HG02798 (cell line): ENCODE measurements at regions not wholly inside any gene's neighbourhood (a gene's known extent, or its start where the extent isn't known, plus 50 kb on each side); places are given as distances from the start of the nearest gene placed in this dataset.

ENCODE experiments used
- ATAC-seq: cut with Tn5 transposase; IDR thresholded peaks from one replicate; pipeline ENCODE4 v1.9.1; 2021; ENCODE audit warnings: mild to moderate bottlenecking; ENCODE audit not compliant: unreplicated experiment, poor library complexity

DNA sequence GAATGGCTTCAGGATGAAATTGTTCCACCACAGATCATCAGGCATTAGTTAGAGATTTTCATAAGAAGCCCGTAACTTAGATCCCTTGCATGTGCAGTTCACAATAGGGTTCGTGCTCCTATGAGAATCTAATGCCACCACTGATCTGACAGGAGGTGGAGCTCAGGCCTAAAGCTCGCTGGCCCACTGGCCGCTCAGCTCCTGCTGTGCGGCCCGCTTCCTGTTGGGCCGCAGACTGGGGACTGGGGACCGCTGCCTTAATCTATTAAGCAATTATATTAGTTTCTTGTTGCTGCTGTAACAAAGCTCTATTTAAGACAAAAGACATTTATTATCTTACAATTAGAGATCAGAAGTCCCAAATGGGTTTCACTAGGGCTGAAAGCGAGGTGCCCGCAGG is 205.6 kb downstream of the LARP7 start:
- no peak for ATAC-seq

- no peak for ATAC-seq
These were observed 204.1 kb upstream of the ANK2 start for GRCh38 chr4:112845386-112845785.

- ATAC-seq = no peak
These were observed 202.4 kb upstream of the ANK2 start for GRCh38 chr4:112847045-112847444.

GRCh38 chr4:112847781-112848180 is 201.7 kb upstream of the ANK2 start:
- no peak for ATAC-seq

GRCh38 chr4:112848911-112849310 is 200.5 kb upstream of the ANK2 start:
- no peak for ATAC-seq

DNA sequence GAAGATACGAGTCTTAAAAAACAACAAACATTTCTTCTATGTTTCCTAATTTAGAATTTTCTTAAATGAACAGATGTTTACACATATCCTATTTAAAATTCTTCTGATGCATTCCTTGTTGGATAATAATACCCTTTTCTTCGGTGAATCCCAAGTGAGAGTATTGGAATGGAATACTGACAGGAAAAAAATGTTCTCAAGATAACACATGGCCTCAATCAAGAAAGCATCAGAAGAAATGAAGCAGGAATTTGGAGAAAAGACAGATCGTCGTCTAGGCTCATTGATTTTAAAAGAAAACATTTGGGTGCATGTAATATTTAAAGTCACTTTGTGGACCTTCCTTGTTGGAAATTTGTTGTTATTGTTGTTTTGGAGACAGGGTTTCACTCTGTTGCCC is 196.9 kb upstream of the ANK2 start:
- no peak for ATAC-seq

DNA sequence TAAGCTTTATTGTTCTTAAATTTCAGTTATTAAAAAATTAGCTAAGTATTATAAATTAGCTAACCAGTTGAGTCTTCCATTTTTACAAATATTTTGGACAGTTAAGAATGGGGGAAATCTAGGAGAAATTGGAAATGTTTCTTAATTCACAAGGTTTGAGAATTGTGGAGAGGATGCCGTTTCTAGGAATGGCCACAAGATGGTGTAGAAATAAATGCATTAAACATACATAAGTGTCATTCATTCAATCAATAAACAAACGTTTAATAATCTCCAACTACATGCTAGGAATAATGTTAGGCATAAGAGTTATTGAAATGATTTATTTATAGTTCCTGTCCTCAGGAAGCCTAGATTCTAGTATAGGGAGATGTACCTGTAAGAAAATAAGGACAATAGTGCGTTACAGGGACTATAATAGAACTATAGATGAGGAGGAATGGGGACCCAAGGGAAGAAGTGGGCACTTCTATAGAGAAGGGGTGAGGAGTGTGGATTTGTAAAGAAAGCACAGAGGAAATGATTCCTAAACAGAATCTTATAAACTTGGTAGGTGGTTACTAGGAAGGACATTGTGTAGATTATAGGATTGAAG is 195.7 kb upstream of the ANK2 start:
- no peak for ATAC-seq

GRCh38 chr4:112854420-112854819 is 195.0 kb upstream of the ANK2 start:
- ATAC-seq = no peak

DNA sequence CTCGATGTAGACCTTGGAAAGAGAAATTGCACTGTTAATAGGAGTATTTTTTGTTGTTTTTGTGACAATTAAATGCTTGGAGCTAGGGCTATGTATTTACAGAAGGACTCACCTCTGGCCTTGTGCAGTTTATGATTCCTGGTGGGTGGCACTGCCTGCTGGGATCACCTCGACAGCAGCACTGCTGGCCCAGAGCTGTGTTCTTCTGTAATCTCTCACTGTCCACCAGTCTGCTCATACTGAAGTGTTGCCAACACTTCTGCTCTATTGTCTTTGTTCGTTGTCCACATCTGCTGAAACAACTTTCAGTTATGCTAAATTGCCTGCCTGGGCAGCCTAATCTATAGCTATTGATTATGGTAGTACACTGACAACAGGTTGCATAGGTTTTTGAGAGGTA is 194.4 kb upstream of the ANK2 start:
- ATAC-seq = no peak

DNA sequence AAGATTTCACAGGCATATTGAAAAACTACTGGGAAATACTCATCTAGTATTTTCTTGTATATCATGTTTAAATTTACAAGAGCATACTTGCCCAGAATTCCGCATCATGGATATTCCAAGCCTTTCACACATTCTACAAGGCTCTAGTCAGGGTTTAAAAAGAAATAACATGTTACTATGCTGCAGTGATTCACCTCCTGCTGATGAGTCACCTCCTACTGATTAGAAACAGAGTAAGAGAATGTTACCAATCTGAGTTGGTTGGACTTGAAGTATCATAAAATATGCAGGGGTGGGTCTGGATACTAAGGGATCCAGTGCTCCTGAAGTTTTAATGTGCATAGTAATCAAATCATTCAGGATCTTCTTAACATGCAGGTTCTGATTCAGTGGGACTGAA is 192.0 kb upstream of the ANK2 start:
- no peak for ATAC-seq

- no peak for ATAC-seq
These were observed 190.7 kb upstream of the ANK2 start for GRCh38 chr4:112858751-112859150.

- ATAC-seq = no peak
These were observed 189.8 kb upstream of the ANK2 start for GRCh38 chr4:112859456-112860184.

DNA sequence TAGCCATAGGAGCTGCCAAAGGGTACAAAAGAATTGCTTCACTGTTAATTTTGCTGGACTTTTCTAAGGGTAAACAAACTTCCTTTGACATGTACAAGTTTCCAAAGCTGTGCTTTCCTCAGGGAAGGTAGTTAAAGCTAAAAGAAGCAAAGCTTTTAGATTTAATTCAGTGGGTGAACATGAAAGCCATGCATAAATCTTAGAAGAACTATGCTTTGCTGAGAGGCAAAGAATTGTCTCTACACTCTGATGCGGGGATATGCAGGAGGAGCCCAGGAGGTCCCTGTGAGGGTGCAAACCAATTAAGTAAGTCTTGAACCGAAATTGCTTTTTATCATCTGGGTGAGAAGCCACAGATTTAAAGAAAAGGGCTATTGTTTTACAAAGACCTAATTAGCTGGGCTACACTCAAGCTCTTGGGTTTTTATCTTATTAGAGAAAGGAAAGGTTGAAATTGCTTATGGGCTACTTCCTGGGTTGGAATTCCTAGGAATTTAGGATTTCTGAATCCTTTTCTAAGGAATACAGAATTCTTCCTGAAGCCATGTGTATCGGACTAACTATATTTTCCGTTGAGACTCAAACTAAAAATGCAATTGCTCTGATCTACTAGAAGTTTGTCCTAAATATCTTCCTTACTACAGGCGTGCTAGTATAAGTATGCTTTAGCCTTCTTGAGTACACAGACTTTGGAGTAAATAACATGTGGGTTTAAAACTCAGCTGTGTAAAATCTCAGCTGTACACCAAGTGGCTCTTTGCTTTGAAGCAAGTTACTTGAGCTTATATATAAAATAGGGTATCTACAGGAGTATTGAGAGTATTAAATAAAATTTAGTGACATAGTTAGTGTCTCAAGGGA is 188.4 kb upstream of the ANK2 start:
- no peak for ATAC-seq

DNA sequence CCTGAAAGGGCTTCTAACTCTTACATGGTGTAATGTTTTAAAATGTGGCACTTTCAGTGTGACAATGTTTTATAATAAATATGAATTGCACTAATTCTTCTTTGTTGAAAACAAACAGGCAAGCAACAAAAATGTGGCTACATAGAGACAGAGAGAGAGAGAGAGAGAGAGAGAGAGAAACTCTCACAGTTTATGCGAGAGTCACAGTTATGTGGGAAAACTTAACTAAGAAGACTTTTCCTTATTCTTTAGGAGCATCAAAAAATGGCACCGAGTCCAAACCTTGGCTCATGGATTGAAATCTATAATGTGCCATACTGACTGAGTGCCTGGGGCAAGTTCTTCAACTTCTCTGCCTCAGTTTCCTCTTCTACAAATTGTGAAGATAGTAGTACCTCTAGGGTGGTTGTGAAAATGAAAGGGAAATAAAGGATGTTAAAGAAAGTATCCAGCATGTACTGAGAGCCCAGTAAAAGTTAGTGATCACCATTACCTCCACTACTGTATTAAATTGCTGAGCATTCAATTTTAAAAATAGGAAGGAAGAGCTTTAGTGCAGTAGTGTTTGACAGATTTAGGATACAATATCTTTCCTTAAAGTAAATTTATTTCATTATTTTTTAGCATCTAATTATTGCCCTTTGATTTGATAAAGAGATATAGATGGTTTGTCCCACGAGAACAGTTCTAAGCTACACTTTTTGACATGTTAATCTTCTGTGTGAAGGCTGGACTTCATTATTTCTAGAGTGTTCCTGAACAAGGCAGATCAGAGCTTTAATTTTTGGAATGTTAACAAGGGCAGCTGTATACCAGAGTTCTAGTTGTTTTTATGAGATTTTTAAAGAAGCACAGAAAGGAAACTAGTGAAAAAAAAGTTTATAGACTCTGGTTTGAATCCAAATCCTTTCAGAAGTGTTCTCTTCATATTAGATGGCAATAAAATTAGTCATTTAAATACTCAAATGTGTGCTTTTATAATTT is 187.5 kb upstream of the ANK2 start:
- ATAC-seq = no peak

DNA sequence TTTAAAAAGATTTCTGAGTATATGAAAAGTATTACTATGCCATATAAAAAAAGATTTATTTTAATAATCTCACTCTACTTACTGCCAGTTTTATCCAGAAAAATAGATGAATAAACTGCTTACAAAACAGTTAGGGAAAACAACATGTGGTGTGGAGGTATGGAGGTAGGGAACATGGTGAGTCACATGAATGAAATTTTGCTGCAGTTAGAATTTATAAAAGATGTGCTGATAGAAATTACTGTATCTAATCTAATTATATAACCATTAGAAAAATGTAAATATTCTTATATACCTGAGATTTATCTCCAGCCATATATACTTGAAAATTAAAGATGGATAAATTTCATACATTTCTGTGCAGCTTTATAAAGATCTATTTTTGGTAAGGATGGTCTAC is 184.0 kb upstream of the ANK2 start:
- ATAC-seq = no peak

GRCh38 chr4:112876316-112876715 is 173.1 kb upstream of the ANK2 start:
- ATAC-seq = no peak

- ATAC-seq = no peak
These were observed 167.6 kb upstream of the ANK2 start for GRCh38 chr4:112881842-112882241.

DNA sequence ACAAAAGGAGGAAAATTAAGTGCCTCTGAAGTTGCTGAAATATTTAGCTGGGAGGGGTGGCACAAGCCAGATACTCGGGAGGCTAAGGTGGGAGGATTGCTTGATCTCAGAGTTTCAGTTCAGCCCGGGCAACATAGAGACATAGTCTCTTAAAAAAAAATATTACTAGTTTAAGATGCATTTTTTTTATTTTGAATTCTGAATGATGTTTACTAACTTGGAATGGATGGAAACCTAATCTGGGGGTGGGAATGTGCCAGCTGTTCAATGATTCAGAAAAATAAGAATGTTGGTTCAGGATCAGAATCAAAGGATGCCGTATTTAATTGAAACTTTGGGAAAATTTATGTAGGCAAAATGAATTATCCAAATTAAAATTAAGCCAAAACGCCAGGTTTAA is 167.2 kb upstream of the ANK2 start:
- no peak for ATAC-seq

GRCh38 chr4:112884406-112884805 is 165.0 kb upstream of the ANK2 start:
- no peak for ATAC-seq

- no peak for ATAC-seq
These were observed 163.6 kb upstream of the ANK2 start for GRCh38 chr4:112885897-112886296.
